KMS-11 (cell line): ENCODE measurements at regions not wholly inside any gene's neighbourhood (a gene's known extent, or its start where the extent isn't known, plus 50 kb on each side); places are given as distances from the start of the nearest gene placed in this dataset.

Experiments used
- H2AFZ ChIP-seq: fragments of 200-600 bp; sonication (generic); 2 replicates; pipeline ENCODE4 v1.6.1; 2016; ENCODE audit warnings: antibody characterized with exemption, mixed run types, low read depth
- H3K27ac ChIP-seq: fragments of 200-600 bp; sonication (generic); 2 replicates; pipeline ENCODE4 v1.6.1; 2016; ENCODE audit warnings: mild to moderate bottlenecking, mixed run types
- H3K27me3 ChIP-seq: fragments of 200-600 bp; sonication (generic); 2 replicates; pipeline ENCODE4 v1.6.1; 2017; ENCODE audit warnings: mild to moderate bottlenecking, low read depth, mixed run types, moderate library complexity; ENCODE audit not compliant: insufficient read depth
- H3K36me3 ChIP-seq: fragments of 200-600 bp; sonication (generic); 2 replicates; pipeline ENCODE4 v1.6.1; 2017; ENCODE audit warnings: mild to moderate bottlenecking, mixed run types; ENCODE audit not compliant: insufficient read depth
- H3K4me1 ChIP-seq: fragments of 200-600 bp; sonication (generic); 2 replicates; pipeline ENCODE4 v1.6.1; 2016; ENCODE audit warnings: mild to moderate bottlenecking, low read depth, mixed run types; ENCODE audit not compliant: poor library complexity, severe bottlenecking
- H3K4me2 ChIP-seq: fragments of 200-600 bp; sonication (generic); 2 replicates; pipeline ENCODE4 v1.7.0; 2016; ENCODE audit warnings: mild to moderate bottlenecking, mixed run types
- H3K4me3 ChIP-seq: fragments of 200-600 bp; sonication (generic); IDR thresholded peaks from 2 replicates; pipeline ENCODE4 v1.6.1; 2017; ENCODE audit warnings: low read depth, low read length, mixed read lengths; ENCODE audit not compliant: insufficient read depth
- H3K79me2 ChIP-seq: fragments of 200-600 bp; sonication (generic); 2 replicates; pipeline ENCODE4 v1.6.1; 2016; ENCODE audit warnings: low read depth, mixed run types; ENCODE audit not compliant: insufficient read depth
- H3K9ac ChIP-seq: fragments of 200-600 bp; sonication (generic); 2 replicates; pipeline ENCODE4 v1.6.1; 2016; ENCODE audit warnings: mild to moderate bottlenecking, mixed run types
- H4K20me1 ChIP-seq: fragments of 200-600 bp; sonication (generic); 2 replicates; pipeline ENCODE4 v1.6.1; 2016; ENCODE audit warnings: mild to moderate bottlenecking, mixed run types; ENCODE audit not compliant: insufficient read depth
- TF ChIP-seq, protein P1 (sequence below): fragments of 200-600 bp; sonication (generic); conservative IDR thresholded peaks from 2 replicates; pipeline ENCODE4 v1.6.1; 2017; ENCODE audit warnings: low read depth, mild to moderate bottlenecking, antibody characterized with exemption, low read length, moderate library complexity, mixed read lengths

DNA sequence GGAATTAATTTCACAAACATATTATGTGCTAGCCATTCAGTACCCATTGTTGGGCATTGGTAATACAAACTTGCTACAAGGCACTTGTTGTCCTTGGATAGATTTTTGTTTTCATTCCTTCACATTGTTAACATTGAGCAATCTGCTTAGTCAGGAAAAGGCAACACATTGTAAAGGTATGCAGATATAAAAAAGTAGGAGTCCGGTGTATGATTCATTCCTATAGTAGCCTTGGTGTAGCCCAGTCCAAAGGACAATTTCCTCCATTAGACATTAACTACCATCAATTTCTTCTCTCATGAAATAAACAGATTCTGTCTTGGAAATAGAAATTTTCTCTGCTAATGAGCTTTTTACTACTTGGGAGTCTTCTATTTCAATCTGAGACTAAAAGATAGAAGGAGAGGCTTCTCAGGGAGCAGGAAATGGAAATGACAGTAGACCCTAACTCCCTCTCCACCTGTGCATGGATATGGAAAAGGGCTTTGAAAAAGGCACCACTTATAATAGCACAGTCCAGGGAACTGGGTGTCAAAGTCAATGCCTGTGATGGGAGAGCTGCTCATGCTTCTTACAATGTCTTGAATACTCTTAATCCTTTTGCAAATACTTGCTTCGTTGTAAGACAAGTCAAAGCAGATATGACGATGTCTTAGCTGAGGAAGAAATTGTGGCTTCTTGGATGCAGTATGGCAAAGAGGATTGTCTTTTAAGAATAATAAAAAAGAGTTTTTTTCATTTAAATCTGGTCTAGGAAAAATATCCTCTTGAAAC is 369.4 kb upstream of the CITED2 start:
- H4K20me1 ChIP-seq = no peaks in the 10 kb centered on the region
- H2AFZ ChIP-seq = no peak overlapping the region
- no peaks in the 10 kb centered on the region for H3K4me1 ChIP-seq
- H3K9ac ChIP-seq = no peak overlapping the region
- no peaks in the 10 kb centered on the region for H3K79me2 ChIP-seq
- H3K27ac ChIP-seq = no peak overlapping the region
- H3K4me2 ChIP-seq = no peak overlapping the region
- TF ChIP-seq, protein P1, sequence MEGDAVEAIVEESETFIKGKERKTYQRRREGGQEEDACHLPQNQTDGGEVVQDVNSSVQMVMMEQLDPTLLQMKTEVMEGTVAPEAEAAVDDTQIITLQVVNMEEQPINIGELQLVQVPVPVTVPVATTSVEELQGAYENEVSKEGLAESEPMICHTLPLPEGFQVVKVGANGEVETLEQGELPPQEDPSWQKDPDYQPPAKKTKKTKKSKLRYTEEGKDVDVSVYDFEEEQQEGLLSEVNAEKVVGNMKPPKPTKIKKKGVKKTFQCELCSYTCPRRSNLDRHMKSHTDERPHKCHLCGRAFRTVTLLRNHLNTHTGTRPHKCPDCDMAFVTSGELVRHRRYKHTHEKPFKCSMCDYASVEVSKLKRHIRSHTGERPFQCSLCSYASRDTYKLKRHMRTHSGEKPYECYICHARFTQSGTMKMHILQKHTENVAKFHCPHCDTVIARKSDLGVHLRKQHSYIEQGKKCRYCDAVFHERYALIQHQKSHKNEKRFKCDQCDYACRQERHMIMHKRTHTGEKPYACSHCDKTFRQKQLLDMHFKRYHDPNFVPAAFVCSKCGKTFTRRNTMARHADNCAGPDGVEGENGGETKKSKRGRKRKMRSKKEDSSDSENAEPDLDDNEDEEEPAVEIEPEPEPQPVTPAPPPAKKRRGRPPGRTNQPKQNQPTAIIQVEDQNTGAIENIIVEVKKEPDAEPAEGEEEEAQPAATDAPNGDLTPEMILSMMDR = no peak
- no peaks in the 10 kb centered on the region for H3K27me3 ChIP-seq
- H3K36me3 ChIP-seq = no peaks in the 10 kb centered on the region
- H3K4me3 ChIP-seq = no peak overlapping the region

DNA sequence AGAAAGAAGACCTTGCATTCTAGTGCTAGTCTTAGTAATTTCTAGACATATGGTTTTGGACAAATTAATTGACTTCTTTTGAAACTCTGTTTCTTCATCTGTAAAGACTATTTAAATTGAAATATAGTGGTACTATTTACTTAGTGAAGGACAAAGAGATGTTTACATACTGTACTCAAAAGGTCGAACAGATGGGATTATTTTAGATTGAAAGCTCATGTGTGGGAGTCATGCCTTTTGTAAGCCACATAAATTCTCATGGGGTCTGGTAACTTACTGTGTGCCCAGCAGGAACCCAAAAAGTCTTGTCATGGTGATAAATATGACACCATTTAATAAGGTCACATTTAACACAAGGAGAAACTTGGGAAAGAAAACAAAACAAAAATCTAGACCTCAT is 368.2 kb upstream of the CITED2 start:
- H4K20me1 ChIP-seq = no peaks in the 10 kb centered on the region
- H2AFZ ChIP-seq = no peak overlapping the region
- no peak overlapping the region for H3K27ac ChIP-seq
- H3K79me2 ChIP-seq = no peaks in the 10 kb centered on the region
- no peak overlapping the region for H3K4me2 ChIP-seq
- TF ChIP-seq, protein P1 = no peak
- H3K27me3 ChIP-seq = no peaks in the 10 kb centered on the region
- H3K36me3 ChIP-seq = no peaks in the 10 kb centered on the region
- H3K9ac ChIP-seq = no peak overlapping the region
- no peaks in the 10 kb centered on the region for H3K4me1 ChIP-seq
- H3K4me3 ChIP-seq = no peak overlapping the region

DNA sequence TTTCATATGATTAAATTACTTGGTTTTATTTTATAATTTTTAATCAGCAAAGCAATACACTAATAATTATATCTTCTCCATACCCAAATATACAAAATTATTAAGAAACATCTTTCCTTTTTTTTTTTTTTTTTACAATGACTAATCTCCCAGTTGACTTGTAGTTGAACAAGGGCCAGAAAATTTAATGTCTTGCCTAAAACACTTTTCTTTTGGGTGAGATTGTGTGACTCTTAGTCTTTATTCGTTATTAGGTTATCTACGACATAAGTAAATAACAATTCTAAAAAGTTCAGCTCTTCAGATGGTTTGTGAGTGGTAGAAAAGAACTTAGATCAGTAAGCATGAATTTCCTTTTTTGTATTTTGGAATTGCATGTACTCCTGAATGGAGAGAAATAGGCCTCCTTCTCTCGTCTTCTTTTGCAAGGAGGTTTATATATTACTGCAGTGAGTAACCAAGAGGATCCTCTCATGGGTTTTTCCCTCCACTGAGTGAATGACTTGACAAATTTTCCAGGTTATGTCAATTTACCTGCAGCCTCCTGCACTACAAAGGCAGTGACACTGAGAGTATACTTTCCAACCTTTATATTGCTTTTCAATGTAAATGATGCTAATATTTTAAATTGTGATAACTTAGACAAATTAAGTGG is 364.5 kb upstream of the CITED2 start:
- no peak overlapping the region for H3K4me2 ChIP-seq

DNA sequence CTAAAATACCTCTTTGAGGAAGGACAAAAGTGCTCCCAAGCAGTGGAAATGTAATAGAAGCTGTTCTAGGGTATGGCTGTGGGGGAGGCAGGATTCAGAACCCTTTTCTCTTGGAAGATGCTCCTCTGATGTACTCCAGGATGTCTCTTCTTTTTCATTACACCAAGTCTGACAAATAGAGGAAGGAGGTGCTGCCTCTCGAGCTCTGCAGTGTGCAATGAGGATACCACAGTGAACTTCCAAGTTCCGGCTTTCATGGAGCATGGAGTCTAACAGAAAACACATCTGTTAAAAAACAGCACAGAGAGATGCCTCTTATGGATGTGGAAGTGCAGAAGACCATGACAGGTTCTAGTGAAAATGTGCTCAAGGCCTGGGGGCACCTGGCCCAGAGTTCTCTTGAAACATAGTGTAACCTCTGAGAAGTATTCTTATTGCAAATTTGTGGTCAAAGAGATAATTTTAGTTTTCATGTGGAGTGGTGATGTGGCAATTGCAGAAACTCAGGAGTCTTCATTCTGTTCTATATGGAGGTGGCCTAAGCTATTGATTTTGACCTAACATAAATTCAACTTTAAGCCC is 362.0 kb upstream of the CITED2 start:
- H3K9ac ChIP-seq = no peak overlapping the region
- no peak overlapping the region for H3K4me2 ChIP-seq
- no peak overlapping the region for H3K4me3 ChIP-seq
- no peaks in the 10 kb centered on the region for H3K27me3 ChIP-seq
- peaks cover 7% of the 10 kb centered on the region for H3K4me1 ChIP-seq
- TF ChIP-seq, protein P1 = no peak
- no peaks in the 10 kb centered on the region for H4K20me1 ChIP-seq
- no peak overlapping the region for H3K27ac ChIP-seq
- H3K36me3 ChIP-seq = no peaks in the 10 kb centered on the region
- H2AFZ ChIP-seq = no peak overlapping the region
- no peaks in the 10 kb centered on the region for H3K79me2 ChIP-seq

More for the DNA sequence above, 364.5 kb upstream of the CITED2 start:
- Histone ChIP-seq H3K4me3 (no peak overlapping the region), H3K4me1 (peaks cover 7% of the 10 kb centered on the region), H2AFZ (no peak overlapping the region), H4K20me1 (no peaks in the 10 kb centered on the region), H3K27ac (no peak overlapping the region), H3K27me3 (no peaks in the 10 kb centered on the region), H3K79me2 (no peaks in the 10 kb centered on the region), H3K9ac (no peak overlapping the region), H3K36me3 (no peaks in the 10 kb centered on the region)
- TF ChIP-seq, protein P1 = no peak
